ENCODE measurements at regions not wholly inside any gene's neighbourhood (a gene's known extent, or its start where the extent isn't known, plus 50 kb on each side); places are given as distances from the start of the nearest gene placed in this dataset.

DNA sequence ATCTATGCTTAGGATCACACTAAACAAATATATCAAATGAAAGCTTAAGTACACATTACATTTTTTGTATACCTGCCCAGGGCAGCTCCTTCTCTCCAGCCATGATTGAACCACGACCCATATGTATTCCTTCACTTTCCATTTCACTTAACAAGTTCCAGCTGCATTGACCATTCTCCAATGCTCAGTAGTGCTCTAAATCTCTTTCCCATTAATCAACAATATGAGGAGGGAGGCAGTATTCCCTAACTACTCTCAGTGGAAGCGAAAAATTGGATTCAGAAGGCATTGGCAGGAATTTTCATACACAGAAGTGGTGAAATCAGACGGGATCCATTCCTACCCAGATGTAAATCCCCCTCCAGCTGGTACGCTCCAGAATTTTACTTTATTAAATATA is 372.0 kb upstream of the LUZP2 start:
- no peak overlapping the region for H3K4me2 ChIP-seq (ENCODE audit: low read length)
- H3K36me3 ChIP-seq (ENCODE audit: insufficient read depth, low read length) = no peaks in the 10 kb centered on the region
- no peak overlapping the region for H3K9ac ChIP-seq (ENCODE audit: low read depth, low read length)
- no peaks in the 10 kb centered on the region for H3K4me1 ChIP-seq (ENCODE audit: control insufficient read depth, insufficient read depth, low read length)
- H3K4me3 ChIP-seq (ENCODE audit: low read length) = no peak overlapping the region
- H3K27me3 ChIP-seq (ENCODE audit: control insufficient read depth, insufficient read depth, low read length) = no peaks in the 10 kb centered on the region
- H3K9me3 ChIP-seq (replicated peaks; ENCODE audit: low read length) = no peaks in the 10 kb centered on the region

- Histone ChIP-seq H3K4me3 (ENCODE audit: low read length) (no peak overlapping the region), H3K36me3 (ENCODE audit: insufficient read depth, low read length) (no peaks in the 10 kb centered on the region), H3K4me2 (ENCODE audit: low read length) (no peak overlapping the region), H3K9me3 (replicated peaks; ENCODE audit: low read length) (no peaks in the 10 kb centered on the region), H3K9ac (ENCODE audit: low read depth, low read length) (no peak overlapping the region), H3K4me1 (ENCODE audit: control insufficient read depth, insufficient read depth, low read length) (no peaks in the 10 kb centered on the region), H3K27me3 (ENCODE audit: control insufficient read depth, insufficient read depth, low read length) (no peaks in the 10 kb centered on the region)
These were observed 365.2 kb upstream of the LUZP2 start for GRCh38 chr11:24131698-24132097.

DNA sequence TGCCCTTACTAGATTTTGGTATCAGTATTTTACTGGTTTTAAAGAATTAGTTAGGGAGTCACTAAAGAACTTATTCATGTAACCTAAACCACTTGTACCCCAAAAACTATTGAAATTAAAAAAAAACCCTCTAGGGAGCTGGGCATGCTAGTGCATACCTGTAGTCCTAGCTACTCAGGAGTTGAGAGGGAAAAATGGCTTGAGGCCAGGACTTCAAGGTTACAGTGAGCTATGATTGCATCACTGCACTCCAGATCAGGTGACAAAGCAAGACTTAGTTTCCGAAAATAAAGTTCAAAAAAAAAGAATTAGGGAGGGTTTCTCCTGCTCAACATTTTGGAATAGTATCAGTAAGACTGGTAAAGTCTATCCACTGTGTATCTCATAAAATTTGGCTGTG is 364.4 kb upstream of the LUZP2 start:
- H3K9ac ChIP-seq (ENCODE audit: low read depth, low read length) = no peak overlapping the region
- H3K9me3 ChIP-seq (replicated peaks; ENCODE audit: low read length) = no peaks in the 10 kb centered on the region
- H3K4me3 ChIP-seq (ENCODE audit: low read length) = no peak overlapping the region
- no peaks in the 10 kb centered on the region for H3K4me1 ChIP-seq (ENCODE audit: control insufficient read depth, insufficient read depth, low read length)
- no peak overlapping the region for H3K4me2 ChIP-seq (ENCODE audit: low read length)
- no peaks in the 10 kb centered on the region for H3K36me3 ChIP-seq (ENCODE audit: insufficient read depth, low read length)
- no peaks in the 10 kb centered on the region for H3K27me3 ChIP-seq (ENCODE audit: control insufficient read depth, insufficient read depth, low read length)

DNA sequence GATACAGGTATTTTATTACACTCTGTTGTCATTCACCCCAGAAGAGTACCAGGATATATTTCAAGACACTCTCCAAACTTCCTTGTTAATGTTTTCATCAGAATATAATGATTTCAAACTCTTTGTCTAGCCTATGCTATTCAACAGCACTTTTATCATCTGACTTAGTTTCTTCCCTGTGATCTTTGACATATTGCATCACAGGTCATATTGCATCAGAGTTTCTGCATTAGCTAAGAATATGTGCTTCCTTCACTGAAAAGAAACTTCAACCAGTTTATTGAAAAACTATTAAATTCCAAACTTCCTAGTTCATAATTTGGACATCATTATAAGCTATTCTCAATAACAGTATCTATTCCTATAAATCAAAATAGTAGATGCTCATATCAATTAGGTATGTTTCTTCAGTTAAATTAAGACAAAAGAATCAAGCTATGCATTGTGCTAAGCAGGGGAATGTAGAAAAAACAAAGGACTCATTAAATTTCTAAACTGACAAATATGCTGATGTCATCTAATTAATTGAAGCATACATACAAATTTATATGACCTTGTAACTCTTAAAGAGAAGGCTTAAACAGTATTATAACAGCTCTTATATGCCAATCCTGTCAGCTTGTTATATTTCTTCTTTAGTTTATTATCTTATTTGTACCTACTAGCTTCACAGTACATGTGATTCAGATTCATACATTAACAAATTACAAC is 361.8 kb upstream of the LUZP2 start:
- H3K9me3 ChIP-seq (replicated peaks; ENCODE audit: low read length) = no peaks in the 10 kb centered on the region
- H3K4me2 ChIP-seq (ENCODE audit: low read length) = no peak overlapping the region
- no peak overlapping the region for H3K9ac ChIP-seq (ENCODE audit: low read depth, low read length)
- no peaks in the 10 kb centered on the region for H3K27me3 ChIP-seq (ENCODE audit: control insufficient read depth, insufficient read depth, low read length)
- no peaks in the 10 kb centered on the region for H3K36me3 ChIP-seq (ENCODE audit: insufficient read depth, low read length)
- no peaks in the 10 kb centered on the region for H3K4me1 ChIP-seq (ENCODE audit: control insufficient read depth, insufficient read depth, low read length)
- H3K4me3 ChIP-seq (ENCODE audit: low read length) = no peak overlapping the region

DNA sequence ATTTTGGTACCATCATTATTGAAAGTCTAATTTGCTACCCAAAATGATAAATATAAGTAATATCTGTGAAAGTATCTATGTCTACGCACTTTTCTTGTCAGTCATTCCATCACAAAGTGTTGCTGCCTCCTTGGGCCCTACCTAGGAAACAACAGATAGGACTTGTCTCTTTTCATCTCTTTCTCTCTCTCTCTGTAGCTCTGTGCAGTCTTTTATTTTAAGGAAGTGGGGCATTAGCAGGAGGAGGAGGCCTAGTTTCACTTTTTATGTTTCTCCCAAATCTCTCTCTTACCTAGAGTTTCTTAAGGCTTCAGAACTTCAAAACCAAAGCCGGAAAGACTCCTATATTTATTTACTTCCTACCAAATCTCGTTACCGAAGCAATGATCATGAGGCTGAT is 354.8 kb upstream of the LUZP2 start:
- no peak overlapping the region for H3K4me3 ChIP-seq (ENCODE audit: low read length)

DNA sequence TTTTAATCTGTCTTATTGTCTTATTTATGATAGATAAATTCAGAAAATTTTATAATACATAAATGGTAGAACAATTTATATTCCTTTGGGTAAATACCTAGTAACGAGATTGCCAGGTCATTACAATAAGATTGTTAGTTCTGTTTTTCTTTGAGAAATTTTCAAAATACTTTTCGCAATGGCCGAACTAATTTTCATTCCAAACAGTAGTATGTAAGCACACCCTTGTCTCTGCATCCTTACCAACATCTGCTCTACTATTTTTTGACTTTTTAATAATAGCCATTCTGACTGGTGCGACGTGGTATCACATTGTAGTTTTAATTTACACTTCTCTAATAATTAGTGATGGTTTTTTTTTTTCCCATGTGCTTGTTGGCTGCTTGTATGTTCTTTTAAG is 351.4 kb upstream of the LUZP2 start:
- Histone ChIP-seq H3K9ac (ENCODE audit: low read depth, low read length) (no peak overlapping the region), H3K9me3 (replicated peaks; ENCODE audit: low read length) (peaks cover 10% of the 10 kb centered on the region), H3K36me3 (ENCODE audit: insufficient read depth, low read length) (no peaks in the 10 kb centered on the region), H3K27me3 (ENCODE audit: control insufficient read depth, insufficient read depth, low read length) (no peaks in the 10 kb centered on the region), H3K4me3 (ENCODE audit: low read length) (no peak overlapping the region), H3K4me1 (ENCODE audit: control insufficient read depth, insufficient read depth, low read length) (no peaks in the 10 kb centered on the region), H3K4me2 (ENCODE audit: low read length) (no peak overlapping the region)

More for the DNA sequence above, 354.8 kb upstream of the LUZP2 start:
- Histone ChIP-seq H3K4me2 (ENCODE audit: low read length) (no peak overlapping the region), H3K4me1 (ENCODE audit: control insufficient read depth, insufficient read depth, low read length) (no peaks in the 10 kb centered on the region), H3K27me3 (ENCODE audit: control insufficient read depth, insufficient read depth, low read length) (no peaks in the 10 kb centered on the region), H3K36me3 (ENCODE audit: insufficient read depth, low read length) (no peaks in the 10 kb centered on the region), H3K9me3 (replicated peaks; ENCODE audit: low read length) (peaks cover 10% of the 10 kb centered on the region), H3K9ac (ENCODE audit: low read depth, low read length) (no peak overlapping the region)

DNA sequence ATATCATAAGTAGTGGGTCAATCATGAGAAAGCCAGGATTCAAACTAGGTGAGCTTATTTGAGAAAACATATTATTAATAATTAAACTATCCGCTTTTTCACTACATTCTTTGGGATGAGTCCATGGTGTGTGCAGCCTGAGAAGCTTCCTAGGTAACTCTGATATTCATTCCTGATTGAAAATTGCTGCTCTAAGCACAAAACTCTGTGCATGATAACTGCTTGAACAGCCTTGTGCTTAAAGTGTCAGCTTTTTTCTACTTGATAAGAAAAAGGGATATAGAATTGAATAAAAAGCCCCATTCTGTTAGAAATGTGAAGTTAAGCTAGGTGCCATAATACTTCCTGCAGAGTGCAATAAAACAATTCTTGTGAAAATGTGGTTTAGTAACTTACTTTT is 343.5 kb upstream of the LUZP2 start:
- no peaks in the 10 kb centered on the region for H3K36me3 ChIP-seq (ENCODE audit: insufficient read depth, low read length)
- H3K27me3 ChIP-seq (ENCODE audit: control insufficient read depth, insufficient read depth, low read length) = no peaks in the 10 kb centered on the region
- H3K9me3 ChIP-seq (replicated peaks; ENCODE audit: low read length) = no peaks in the 10 kb centered on the region
- H3K4me2 ChIP-seq (ENCODE audit: low read length) = no peak overlapping the region
- no peak overlapping the region for H3K9ac ChIP-seq (ENCODE audit: low read depth, low read length)
- H3K4me1 ChIP-seq (ENCODE audit: control insufficient read depth, insufficient read depth, low read length) = no peaks in the 10 kb centered on the region
- H3K4me3 ChIP-seq (ENCODE audit: low read length) = no peak overlapping the region

- H3K4me2 ChIP-seq (ENCODE audit: low read length) = no peak overlapping the region
- no peaks in the 10 kb centered on the region for H3K27me3 ChIP-seq (ENCODE audit: control insufficient read depth, insufficient read depth, low read length)
- no peak overlapping the region for H3K9ac ChIP-seq (ENCODE audit: low read depth, low read length)
- no peaks in the 10 kb centered on the region for H3K9me3 ChIP-seq (replicated peaks; ENCODE audit: low read length)
- H3K4me3 ChIP-seq (ENCODE audit: low read length) = no peak overlapping the region
- H3K4me1 ChIP-seq (ENCODE audit: control insufficient read depth, insufficient read depth, low read length) = no peaks in the 10 kb centered on the region
- no peaks in the 10 kb centered on the region for H3K36me3 ChIP-seq (ENCODE audit: insufficient read depth, low read length)
These were observed 341.1 kb upstream of the LUZP2 start for GRCh38 chr11:24155792-24156191.

GRCh38 chr11:24157316-24157715 is 339.5 kb upstream of the LUZP2 start:
- Histone ChIP-seq H3K9ac (ENCODE audit: low read depth, low read length) (no peak overlapping the region), H3K9me3 (replicated peaks; ENCODE audit: low read length) (no peaks in the 10 kb centered on the region)

GRCh38 chr11:24161587-24161986 is 335.3 kb upstream of the LUZP2 start:
- no peak overlapping the region for H3K9ac ChIP-seq (ENCODE audit: low read depth, low read length)
- H3K4me1 ChIP-seq (ENCODE audit: control insufficient read depth, insufficient read depth, low read length) = no peaks in the 10 kb centered on the region
- H3K9me3 ChIP-seq (replicated peaks; ENCODE audit: low read length) = no peaks in the 10 kb centered on the region
- H3K4me2 ChIP-seq (ENCODE audit: low read length) = no peak overlapping the region
- no peaks in the 10 kb centered on the region for H3K27me3 ChIP-seq (ENCODE audit: control insufficient read depth, insufficient read depth, low read length)
- no peak overlapping the region for H3K4me3 ChIP-seq (ENCODE audit: low read length)
- no peaks in the 10 kb centered on the region for H3K36me3 ChIP-seq (ENCODE audit: insufficient read depth, low read length)

More at GRCh38 chr11:24157316-24157715, 339.5 kb upstream of the LUZP2 start:
- Histone ChIP-seq H3K4me3 (ENCODE audit: low read length) (no peak overlapping the region), H3K36me3 (ENCODE audit: insufficient read depth, low read length) (no peaks in the 10 kb centered on the region), H3K4me2 (ENCODE audit: low read length) (no peak overlapping the region), H3K4me1 (ENCODE audit: control insufficient read depth, insufficient read depth, low read length) (no peaks in the 10 kb centered on the region), H3K27me3 (ENCODE audit: control insufficient read depth, insufficient read depth, low read length) (no peaks in the 10 kb centered on the region)

GRCh38 chr11:24163146-24163545 is 333.7 kb upstream of the LUZP2 start:
- no peak overlapping the region for H3K4me2 ChIP-seq (ENCODE audit: low read length)
- H3K9ac ChIP-seq (ENCODE audit: low read depth, low read length) = no peak overlapping the region
- H3K9me3 ChIP-seq (replicated peaks; ENCODE audit: low read length) = no peaks in the 10 kb centered on the region
- no peaks in the 10 kb centered on the region for H3K36me3 ChIP-seq (ENCODE audit: insufficient read depth, low read length)
- no peaks in the 10 kb centered on the region for H3K4me1 ChIP-seq (ENCODE audit: control insufficient read depth, insufficient read depth, low read length)
- no peaks in the 10 kb centered on the region for H3K27me3 ChIP-seq (ENCODE audit: control insufficient read depth, insufficient read depth, low read length)
- H3K4me3 ChIP-seq (ENCODE audit: low read length) = no peak overlapping the region

DNA sequence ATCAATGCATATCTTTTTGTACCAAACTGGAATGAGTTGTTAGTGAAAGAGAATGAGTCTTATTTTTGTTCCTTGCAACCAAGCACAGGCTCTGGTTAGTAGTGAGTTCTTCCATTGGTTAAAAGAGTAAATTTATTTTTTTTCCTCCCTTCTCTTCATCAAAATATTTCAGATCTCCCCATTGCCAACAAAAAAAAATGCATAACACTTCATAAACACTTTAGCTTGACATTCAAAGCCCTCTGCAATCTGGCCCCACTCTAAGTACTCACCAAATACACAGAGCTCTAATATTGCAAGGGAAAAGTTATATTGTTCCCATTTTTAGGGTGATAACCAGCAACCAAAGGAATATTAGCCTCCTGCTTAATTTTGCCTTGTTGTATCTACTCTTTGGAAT is 333.0 kb upstream of the LUZP2 start:
- Histone ChIP-seq H3K36me3 (ENCODE audit: insufficient read depth, low read length) (no peaks in the 10 kb centered on the region), H3K9me3 (replicated peaks; ENCODE audit: low read length) (no peaks in the 10 kb centered on the region), H3K9ac (ENCODE audit: low read depth, low read length) (no peak overlapping the region), H3K4me1 (ENCODE audit: control insufficient read depth, insufficient read depth, low read length) (no peaks in the 10 kb centered on the region), H3K27me3 (ENCODE audit: control insufficient read depth, insufficient read depth, low read length) (no peaks in the 10 kb centered on the region), H3K4me3 (ENCODE audit: low read length) (no peak overlapping the region), H3K4me2 (ENCODE audit: low read length) (no peak overlapping the region)

Measured in skeletal muscle satellite cell (primary cell).